ENCODE measurements at regions not wholly inside any gene's neighbourhood (a gene's known extent, or its start where the extent isn't known, plus 50 kb on each side); places are given as distances from the start of the nearest gene placed in this dataset.

DNA sequence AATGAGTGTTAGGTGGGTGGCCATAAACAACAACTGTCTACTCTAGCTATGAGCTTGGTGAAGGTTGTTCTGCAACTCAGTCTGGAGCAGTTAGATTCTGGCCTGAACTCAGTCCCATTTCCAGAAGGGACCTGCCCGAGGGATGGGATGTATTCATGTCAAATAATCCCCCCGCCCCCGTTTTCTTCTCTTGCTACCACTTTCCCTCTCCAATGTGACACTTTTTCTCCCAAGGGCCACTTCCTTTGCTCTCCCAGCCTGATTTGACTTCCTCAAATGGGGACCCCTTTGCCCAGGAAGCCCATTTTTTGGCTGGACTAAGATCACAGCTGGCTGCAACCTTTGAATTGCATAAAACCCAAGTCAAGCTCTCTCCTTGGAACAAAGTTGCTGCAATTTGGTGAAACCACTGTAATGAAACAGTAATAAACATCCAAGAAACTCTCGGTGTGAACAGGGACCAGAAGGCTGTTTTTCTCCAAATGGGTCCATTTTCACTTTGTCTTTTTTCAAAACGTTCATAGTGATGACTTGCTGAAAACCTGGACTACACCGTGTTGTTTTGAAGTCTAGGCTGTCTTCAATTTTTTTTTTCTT is 137.2 kb upstream of the GSC start:
- TF ChIP-seq ZNF512 (CRISPR knock-in tag; IDR thresholded peaks at IDR 0.05; ENCODE audit: borderline replicate concordance) (no peak), NR3C1 (CRISPR knock-in tag; conservative IDR thresholded peaks at IDR 0.05; ENCODE audit: low read depth) (no peak), TP53 (CRISPR knock-in tag; IDR thresholded peaks at IDR 0.05) (no peak), JUN (CRISPR knock-in tag; IDR thresholded peaks at IDR 0.05) (no peak)
- TF ChIP-seq, protein P1, sequence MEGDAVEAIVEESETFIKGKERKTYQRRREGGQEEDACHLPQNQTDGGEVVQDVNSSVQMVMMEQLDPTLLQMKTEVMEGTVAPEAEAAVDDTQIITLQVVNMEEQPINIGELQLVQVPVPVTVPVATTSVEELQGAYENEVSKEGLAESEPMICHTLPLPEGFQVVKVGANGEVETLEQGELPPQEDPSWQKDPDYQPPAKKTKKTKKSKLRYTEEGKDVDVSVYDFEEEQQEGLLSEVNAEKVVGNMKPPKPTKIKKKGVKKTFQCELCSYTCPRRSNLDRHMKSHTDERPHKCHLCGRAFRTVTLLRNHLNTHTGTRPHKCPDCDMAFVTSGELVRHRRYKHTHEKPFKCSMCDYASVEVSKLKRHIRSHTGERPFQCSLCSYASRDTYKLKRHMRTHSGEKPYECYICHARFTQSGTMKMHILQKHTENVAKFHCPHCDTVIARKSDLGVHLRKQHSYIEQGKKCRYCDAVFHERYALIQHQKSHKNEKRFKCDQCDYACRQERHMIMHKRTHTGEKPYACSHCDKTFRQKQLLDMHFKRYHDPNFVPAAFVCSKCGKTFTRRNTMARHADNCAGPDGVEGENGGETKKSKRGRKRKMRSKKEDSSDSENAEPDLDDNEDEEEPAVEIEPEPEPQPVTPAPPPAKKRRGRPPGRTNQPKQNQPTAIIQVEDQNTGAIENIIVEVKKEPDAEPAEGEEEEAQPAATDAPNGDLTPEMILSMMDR (IDR thresholded peaks at IDR 0.05): no peak

All from WTC11 (cell line).